ENCODE measurements at regions not wholly inside any gene's neighbourhood (a gene's known extent, or its start where the extent isn't known, plus 50 kb on each side); places are given as distances from the start of the nearest gene placed in this dataset.
"Not testable (repeated sequence)": the region's sequence is repeated elsewhere in the genome, so short reads cannot be mapped to it uniquely, and the experiment has no call there.

DNA sequence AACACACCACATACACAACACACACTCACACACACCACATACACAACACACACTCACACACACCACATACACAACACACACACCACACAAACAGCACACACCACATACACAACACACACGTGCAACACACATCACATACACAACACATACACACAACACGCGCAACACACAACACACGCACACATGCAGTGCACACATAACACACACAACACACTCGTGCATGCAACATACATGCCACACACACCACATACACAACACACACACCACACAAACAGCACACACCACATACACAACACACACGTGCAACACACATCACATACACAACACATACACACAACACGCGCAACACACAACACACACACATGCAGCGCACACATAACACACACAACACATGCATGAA lies 192.8 kb downstream of the C16orf95 start:
- TF ChIP-seq CEBPB (IDR thresholded peaks at IDR 0.05); POLR2A (IDR thresholded peaks at IDR 0.05; ENCODE audit: low read length); JUN (IDR thresholded peaks at IDR 0.05); KDM1A (IDR thresholded peaks at IDR 0.05; ENCODE audit: low read depth); E2F6 (IDR thresholded peaks at IDR 0.05; ENCODE audit: borderline replicate concordance, low read depth): not testable (repeated sequence)
- TF ChIP-seq, protein P1, sequence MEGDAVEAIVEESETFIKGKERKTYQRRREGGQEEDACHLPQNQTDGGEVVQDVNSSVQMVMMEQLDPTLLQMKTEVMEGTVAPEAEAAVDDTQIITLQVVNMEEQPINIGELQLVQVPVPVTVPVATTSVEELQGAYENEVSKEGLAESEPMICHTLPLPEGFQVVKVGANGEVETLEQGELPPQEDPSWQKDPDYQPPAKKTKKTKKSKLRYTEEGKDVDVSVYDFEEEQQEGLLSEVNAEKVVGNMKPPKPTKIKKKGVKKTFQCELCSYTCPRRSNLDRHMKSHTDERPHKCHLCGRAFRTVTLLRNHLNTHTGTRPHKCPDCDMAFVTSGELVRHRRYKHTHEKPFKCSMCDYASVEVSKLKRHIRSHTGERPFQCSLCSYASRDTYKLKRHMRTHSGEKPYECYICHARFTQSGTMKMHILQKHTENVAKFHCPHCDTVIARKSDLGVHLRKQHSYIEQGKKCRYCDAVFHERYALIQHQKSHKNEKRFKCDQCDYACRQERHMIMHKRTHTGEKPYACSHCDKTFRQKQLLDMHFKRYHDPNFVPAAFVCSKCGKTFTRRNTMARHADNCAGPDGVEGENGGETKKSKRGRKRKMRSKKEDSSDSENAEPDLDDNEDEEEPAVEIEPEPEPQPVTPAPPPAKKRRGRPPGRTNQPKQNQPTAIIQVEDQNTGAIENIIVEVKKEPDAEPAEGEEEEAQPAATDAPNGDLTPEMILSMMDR (IDR thresholded peaks at IDR 0.05) = not testable (repeated sequence)

All from A549 (cell line).